H7 (cell line): ENCODE measurements at regions not wholly inside any gene's neighbourhood (a gene's known extent, or its start where the extent isn't known, plus 50 kb on each side); places are given as distances from the start of the nearest gene placed in this dataset.
"Not testable (repeated sequence)": the region's sequence is repeated elsewhere in the genome, so short reads cannot be mapped to it uniquely, and the experiment has no call there.

ENCODE experiments used
- DNase-seq: peaks from one replicate; pipeline ENCODE4 v3.0.0; 2012
- H3K27me3 ChIP-seq: 2 replicates; pipeline ENCODE4 v1.6.0; 2011; ENCODE audit warnings: mild to moderate bottlenecking, low read length; ENCODE audit not compliant: control insufficient read depth, insufficient read depth
- H3K36me3 ChIP-seq: replicated peaks from 2 replicates; pipeline ENCODE4 v1.5.1; 2011; ENCODE audit warnings: low read length; ENCODE audit not compliant: control insufficient read depth, insufficient read depth
- H3K4me3 ChIP-seq: 2 replicates; pipeline ENCODE4 v1.5.1; 2011; ENCODE audit warnings: low read depth, mild to moderate bottlenecking, control low read depth, low read length, moderate library complexity; ENCODE audit not compliant: insufficient read depth

GRCh38 chr2:16055848-16056580 lies 115.7 kb downstream of the MYCN start:
- no peak for DNase-seq
- H3K27me3 ChIP-seq, result no peaks in the 10 kb centered on the region
- no peak overlapping the region for H3K4me3 ChIP-seq
- H3K36me3 ChIP-seq, result no peaks in the 10 kb centered on the region

GRCh38 chr2:16053437-16054257 lies 113.3 kb downstream of the MYCN start:
- Histone ChIP-seq H3K27me3 (no peaks in the 10 kb centered on the region), H3K36me3 (no peaks in the 10 kb centered on the region), H3K4me3 (no peak overlapping the region)
- no peak for DNase-seq

DNA sequence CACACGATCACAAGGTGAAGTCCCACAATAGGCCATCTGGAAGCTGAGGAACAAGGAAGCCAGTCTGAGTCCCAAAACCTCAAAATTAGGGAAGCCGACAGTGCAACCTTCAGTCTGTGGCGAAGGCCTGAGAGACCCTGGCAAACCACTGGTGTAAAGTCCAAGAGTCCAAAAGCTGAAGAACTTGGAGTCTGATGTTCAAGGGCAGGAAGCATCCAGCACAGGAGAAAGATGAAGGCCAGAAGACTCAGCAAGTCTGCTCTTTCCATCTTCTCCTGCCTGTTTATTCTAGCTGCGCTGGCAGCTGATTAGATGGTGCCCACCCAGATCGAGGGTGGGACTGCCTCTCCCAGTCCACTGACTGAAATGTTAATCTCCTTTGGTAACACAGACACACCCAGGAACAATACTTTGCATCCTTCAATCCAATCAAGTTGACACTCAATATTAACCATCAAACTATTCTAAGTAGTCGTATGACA lies 112.3 kb downstream of the MYCN start:
- H3K4me3 ChIP-seq, H3K36me3 ChIP-seq, H3K27me3 ChIP-seq, DNase-seq: not testable (repeated sequence)

DNA sequence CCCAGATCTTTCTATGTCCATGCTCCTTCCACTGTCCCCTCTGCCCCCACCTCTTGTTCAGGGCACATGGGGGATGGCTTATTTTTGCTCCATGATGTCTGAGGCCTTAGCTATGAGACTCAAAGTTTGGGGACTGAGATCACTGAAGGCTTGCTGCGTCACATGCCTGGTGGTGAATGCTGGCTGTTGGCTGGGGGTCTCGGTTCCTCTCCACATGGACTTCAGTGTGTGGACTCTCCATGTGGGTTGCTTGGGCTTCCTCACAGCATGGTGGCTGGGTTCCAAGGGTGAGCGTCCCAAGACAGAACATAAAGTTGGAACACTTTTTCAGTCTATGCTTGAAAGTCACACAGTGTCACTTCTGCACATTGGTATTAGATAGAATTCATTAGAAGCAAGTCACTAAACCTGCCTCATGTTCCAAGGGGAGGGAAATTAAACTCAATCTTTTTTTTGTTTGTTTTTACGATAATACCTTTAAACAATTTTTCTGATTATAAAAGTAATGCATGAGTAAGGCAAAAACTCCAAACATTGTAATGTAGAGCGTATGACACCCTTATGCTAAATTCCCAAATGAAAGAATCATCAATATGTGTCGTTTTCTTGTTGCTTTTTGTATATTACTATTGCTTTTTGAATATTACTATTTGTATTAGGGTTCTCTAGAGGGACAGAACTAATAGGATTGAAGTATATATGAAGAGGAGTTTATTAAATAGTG lies 111.7 kb downstream of the MYCN start:
- Histone ChIP-seq H3K4me3 (no peak overlapping the region), H3K27me3 (no peaks in the 10 kb centered on the region), H3K36me3 (no peaks in the 10 kb centered on the region)
- DNase-seq, result no peak

DNA sequence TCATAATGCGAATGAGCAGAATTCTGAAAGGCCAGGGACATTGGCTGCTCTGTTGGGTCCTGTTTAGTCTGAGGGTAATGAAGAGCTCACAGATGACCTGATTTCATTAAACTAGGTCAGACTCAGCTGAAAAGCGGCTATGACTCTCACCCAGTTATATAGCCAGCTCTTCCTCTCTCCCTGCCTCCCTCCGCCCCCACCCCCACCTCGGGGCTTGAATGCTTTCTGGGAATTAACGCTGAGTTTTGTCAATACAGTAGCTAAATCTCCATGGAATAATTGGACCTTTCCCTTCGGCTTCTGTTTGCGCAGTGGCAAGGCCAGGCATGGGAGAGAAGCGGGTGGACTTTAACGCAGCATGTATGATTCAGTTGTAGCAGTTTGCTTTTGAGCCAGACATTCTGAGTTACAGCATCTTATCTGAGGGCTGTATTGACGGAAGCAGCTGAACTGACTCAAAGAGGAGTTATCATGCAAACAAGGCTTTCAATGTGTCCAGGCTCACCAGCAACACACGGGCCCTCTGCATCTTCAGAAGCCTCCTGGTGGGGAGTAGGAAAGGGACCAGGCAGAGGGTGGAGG lies 110.6 kb downstream of the MYCN start:
- Histone ChIP-seq H3K36me3 (no peaks in the 10 kb centered on the region), H3K4me3 (no peak overlapping the region), H3K27me3 (no peaks in the 10 kb centered on the region)
- DNase-seq, result no peak

GRCh38 chr2:16050261-16050907 lies 110.0 kb downstream of the MYCN start:
- no peaks in the 10 kb centered on the region for H3K36me3 ChIP-seq
- H3K27me3 ChIP-seq, result no peaks in the 10 kb centered on the region
- no peak overlapping the region for H3K4me3 ChIP-seq
- DNase-seq, result no peak

GRCh38 chr2:16049406-16049805 lies 109.1 kb downstream of the MYCN start:
- H3K27me3 ChIP-seq, result no peaks in the 10 kb centered on the region
- H3K36me3 ChIP-seq, result no peaks in the 10 kb centered on the region
- DNase-seq, result no peak
- no peak overlapping the region for H3K4me3 ChIP-seq

GRCh38 chr2:16048466-16048865 lies 108.1 kb downstream of the MYCN start:
- no peak for DNase-seq
- H3K36me3 ChIP-seq, result no peaks in the 10 kb centered on the region
- H3K4me3 ChIP-seq, result no peak overlapping the region
- H3K27me3 ChIP-seq, result no peaks in the 10 kb centered on the region

GRCh38 chr2:16047701-16048100 lies 107.4 kb downstream of the MYCN start:
- no peaks in the 10 kb centered on the region for H3K36me3 ChIP-seq
- no peaks in the 10 kb centered on the region for H3K27me3 ChIP-seq
- DNase-seq, result no peak
- H3K4me3 ChIP-seq, result no peak overlapping the region

DNA sequence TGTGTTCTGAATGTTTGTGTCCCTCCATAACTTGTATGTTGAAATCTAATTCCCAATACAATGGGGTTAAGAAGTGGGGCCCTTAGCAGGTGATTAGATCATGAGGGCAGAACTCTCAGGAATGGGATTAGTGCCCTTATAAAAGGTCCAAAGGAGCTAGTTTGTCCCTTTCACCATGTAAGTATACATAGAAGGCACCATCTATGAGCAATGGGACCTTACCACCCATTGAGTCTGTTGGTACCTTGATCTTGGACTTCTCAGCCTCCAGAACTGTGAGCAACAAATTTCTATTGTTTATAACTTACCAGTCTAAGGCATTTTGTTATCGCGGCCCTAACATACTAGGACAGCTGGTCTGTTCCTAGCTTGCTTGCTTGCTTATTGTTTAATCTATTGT lies 106.3 kb downstream of the MYCN start:
- Histone ChIP-seq H3K36me3 (no peaks in the 10 kb centered on the region), H3K27me3 (no peaks in the 10 kb centered on the region), H3K4me3 (no peak overlapping the region)
- no peak for DNase-seq

- Histone ChIP-seq H3K27me3 (no peaks in the 10 kb centered on the region), H3K4me3 (no peak overlapping the region), H3K36me3 (no peaks in the 10 kb centered on the region)
- DNase-seq, result no peak
Measured at GRCh38 chr2:16045653-16046352, 105.5 kb downstream of the MYCN start.

GRCh38 chr2:16044946-16045456 lies 104.7 kb downstream of the MYCN start:
- DNase-seq, result no peak
- no peaks in the 10 kb centered on the region for H3K36me3 ChIP-seq
- no peaks in the 10 kb centered on the region for H3K27me3 ChIP-seq
- no peak overlapping the region for H3K4me3 ChIP-seq

- Histone ChIP-seq H3K27me3 (no peaks in the 10 kb centered on the region), H3K36me3 (no peaks in the 10 kb centered on the region), H3K4me3 (no peak overlapping the region)
- no peak for DNase-seq
Measured at GRCh38 chr2:16043627-16044026, 103.3 kb downstream of the MYCN start.
